ENCODE measurements at regions not wholly inside any gene's neighbourhood (a gene's known extent, or its start where the extent isn't known, plus 50 kb on each side); places are given as distances from the start of the nearest gene placed in this dataset.

GRCh38 chr14:48710133-48710532, 876.0 kb downstream of the RPS29 start:
- no peaks in the 10 kb centered on the region for H3F3A ChIP-seq (ENCODE audit: low read depth)
- DNase-seq (ENCODE audit: low spot score): no peak
- H3K27ac Mint-ChIP-seq: no peak overlapping the region
- no peaks in the 10 kb centered on the region for H3K4me1 ChIP-seq
- no peaks in the 10 kb centered on the region for H3K27me3 Mint-ChIP-seq (ENCODE audit: insufficient read depth, low read depth)
- no peaks in the 10 kb centered on the region for H3K9me3 ChIP-seq (ENCODE audit: low read depth)
- no peaks in the 10 kb centered on the region for H3K36me3 Mint-ChIP-seq
- H3K4me2 ChIP-seq: no peak overlapping the region
- H3K27me3 ChIP-seq: no peaks in the 10 kb centered on the region
- no peak overlapping the region for H3K27ac ChIP-seq
- no peaks in the 10 kb centered on the region for H3K9me3 Mint-ChIP-seq
- no peak overlapping the region for H3K4me3 ChIP-seq
- no peak overlapping the region for H2AFZ ChIP-seq (replicated peaks)
- no peaks in the 10 kb centered on the region for H3K4me1 Mint-ChIP-seq
- H4K20me1 ChIP-seq (ENCODE audit: low read depth): no peaks in the 10 kb centered on the region
- no peaks in the 10 kb centered on the region for H3K79me2 ChIP-seq (ENCODE audit: low read depth)
- no peak overlapping the region for H3K9ac ChIP-seq
- no peak for TF ChIP-seq EZH2 (IDR thresholded peaks at IDR 0.05)
- no peak for TF ChIP-seq EZH2phosphoT487 (IDR thresholded peaks at IDR 0.05)
- TF ChIP-seq CTCF (IDR thresholded peaks at IDR 0.05): no peak
- H3K36me3 ChIP-seq: no peaks in the 10 kb centered on the region
- no peak overlapping the region for H3K4me3 Mint-ChIP-seq

- Histone ChIP-seq H3K9ac (no peak overlapping the region), H3K27me3 (no peaks in the 10 kb centered on the region)
- H3K4me1 Mint-ChIP-seq: no peaks in the 10 kb centered on the region
Measured at GRCh38 chr14:48709277-48709785, 876.8 kb downstream of the RPS29 start.

GRCh38 chr14:48704639-48705038, 881.5 kb downstream of the RPS29 start:
- Histone ChIP-seq H3K9ac (no peak overlapping the region), H3K9me3 (ENCODE audit: low read depth) (no peaks in the 10 kb centered on the region), H3K4me1 (no peaks in the 10 kb centered on the region), H3K4me2 (no peak overlapping the region), H3F3A (ENCODE audit: low read depth) (no peaks in the 10 kb centered on the region), H3K4me3 (no peak overlapping the region), H2AFZ (replicated peaks) (no peak overlapping the region), H3K36me3 (no peaks in the 10 kb centered on the region), H3K79me2 (ENCODE audit: low read depth) (no peaks in the 10 kb centered on the region), H4K20me1 (ENCODE audit: low read depth) (no peaks in the 10 kb centered on the region), H3K27me3 (no peaks in the 10 kb centered on the region), H3K27ac (no peak overlapping the region)
- H3K36me3 Mint-ChIP-seq: no peaks in the 10 kb centered on the region
- H3K4me3 Mint-ChIP-seq: no peak overlapping the region
- no peaks in the 10 kb centered on the region for H3K27me3 Mint-ChIP-seq (ENCODE audit: insufficient read depth, low read depth)
- H3K9me3 Mint-ChIP-seq: peaks cover 7% of the 10 kb centered on the region
- no peak for DNase-seq (ENCODE audit: low spot score)
- no peak overlapping the region for H3K27ac Mint-ChIP-seq
- TF ChIP-seq EZH2 (IDR thresholded peaks at IDR 0.05): no peak
- no peak for TF ChIP-seq CTCF (IDR thresholded peaks at IDR 0.05)
- TF ChIP-seq EZH2phosphoT487 (IDR thresholded peaks at IDR 0.05): no peak
- H3K4me1 Mint-ChIP-seq: no peaks in the 10 kb centered on the region

More at GRCh38 chr14:48709277-48709785, 876.8 kb downstream of the RPS29 start:
- H3K9me3 ChIP-seq (ENCODE audit: low read depth): no peaks in the 10 kb centered on the region
- no peak for TF ChIP-seq EZH2phosphoT487 (IDR thresholded peaks at IDR 0.05)
- TF ChIP-seq EZH2 (IDR thresholded peaks at IDR 0.05): no peak
- TF ChIP-seq CTCF (IDR thresholded peaks at IDR 0.05): no peak
- no peak overlapping the region for H3K4me2 ChIP-seq
- H3K36me3 ChIP-seq: no peaks in the 10 kb centered on the region
- H3K36me3 Mint-ChIP-seq: no peaks in the 10 kb centered on the region
- no peaks in the 10 kb centered on the region for H3K79me2 ChIP-seq (ENCODE audit: low read depth)
- H3K4me3 Mint-ChIP-seq: no peak overlapping the region
- H3K4me1 ChIP-seq: no peaks in the 10 kb centered on the region
- H3K4me3 ChIP-seq: no peak overlapping the region
- no peaks in the 10 kb centered on the region for H4K20me1 ChIP-seq (ENCODE audit: low read depth)
- H3F3A ChIP-seq (ENCODE audit: low read depth): no peaks in the 10 kb centered on the region
- no peaks in the 10 kb centered on the region for H3K27me3 Mint-ChIP-seq (ENCODE audit: insufficient read depth, low read depth)
- no peak overlapping the region for H3K27ac Mint-ChIP-seq
- H3K9me3 Mint-ChIP-seq: no peaks in the 10 kb centered on the region
- no peak overlapping the region for H3K27ac ChIP-seq
- no peak overlapping the region for H2AFZ ChIP-seq (replicated peaks)
- DNase-seq (ENCODE audit: low spot score): no peak

Measured in neural progenitor cell (in vitro differentiated cells).